IgD-negative memory B cell (primary cell): ENCODE measurements at regions not wholly inside any gene's neighbourhood (a gene's known extent, or its start where the extent isn't known, plus 50 kb on each side); places are given as distances from the start of the nearest gene placed in this dataset.

Experiments
- H3K27ac Mint-ChIP-seq, 3 donors: one replicate each; pipeline ENCODE4 v1.8.0; 2020 to 2022; ENCODE audit warnings: mild to moderate bottlenecking in 3 of 3, mixed read lengths in 3 of 3, moderate library complexity in 1 of 3
- H3K27me3 Mint-ChIP-seq: one replicate; pipeline ENCODE4 v1.8.0; 2021; ENCODE audit warnings: mixed read lengths
- H3K36me3 Mint-ChIP-seq: one replicate; pipeline ENCODE4 v1.8.0; 2020; ENCODE audit warnings: mild to moderate bottlenecking, mixed read lengths
- H3K4me1 Mint-ChIP-seq, 3 donors: one replicate each; pipeline ENCODE4 v1.8.0; 2020 to 2022; ENCODE audit warnings: mixed read lengths in 3 of 3, mild to moderate bottlenecking in 1 of 3
- H3K4me3 Mint-ChIP-seq, 4 donors: one replicate each; pipeline ENCODE4 v1.8.0; 2020 to 2022; ENCODE audit warnings: mild to moderate bottlenecking in 4 of 4, mixed read lengths in 4 of 4, moderate library complexity in 3 of 4
- H3K9me3 Mint-ChIP-seq, 3 donors: one replicate each; pipeline ENCODE4 v1.8.0; 2020 to 2021; ENCODE audit warnings: mixed read lengths in 3 of 3, mild to moderate bottlenecking in 1 of 3

DNA sequence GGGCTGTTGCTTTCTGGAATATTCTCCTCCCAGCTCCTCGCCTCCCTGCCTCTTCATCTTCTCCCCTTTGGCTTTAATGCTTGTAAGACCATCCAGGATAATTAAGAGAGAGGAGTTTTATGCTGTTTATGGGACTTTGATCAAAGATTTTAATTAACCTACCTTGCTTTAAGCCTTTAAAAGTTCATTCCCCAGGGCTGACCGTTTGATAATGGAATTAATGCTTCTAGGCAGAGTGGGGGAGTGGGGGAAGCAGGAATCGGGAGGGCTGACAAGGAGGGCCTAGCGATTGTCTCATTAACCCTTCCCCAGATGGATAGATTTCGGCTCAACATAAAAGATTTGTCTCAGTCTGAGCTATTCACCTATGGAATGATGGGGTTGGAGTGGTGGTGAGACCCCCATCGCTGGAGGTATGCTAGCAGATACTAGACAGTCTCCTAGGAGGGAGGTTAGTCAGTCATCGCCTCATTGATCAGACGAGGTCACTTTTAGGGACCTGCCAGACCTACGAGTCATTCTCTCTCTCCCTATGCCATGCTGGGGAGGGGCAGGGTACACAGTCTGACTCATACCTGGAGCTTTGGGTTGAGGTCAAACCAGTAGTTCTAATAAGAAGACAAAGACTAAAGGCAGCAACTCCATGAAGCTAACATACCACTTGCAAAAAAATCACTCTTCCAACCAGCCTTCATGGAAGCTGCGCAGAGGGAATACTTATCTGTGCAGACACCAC is 236.6 kb upstream of the NLRP1 start:
- Mint-ChIP-seq H3K36me3 (no peaks in the 10 kb centered on the region), H3K27me3 (peaks cover 16% of the 10 kb centered on the region), H3K9me3 (peaks cover 0 to 6% (median 3%) of the 10 kb centered on the region in 3 donors), H3K4me3 (no peak overlapping the region), H3K27ac (no peak overlapping the region), H3K4me1 (no peaks in the 10 kb centered on the region)

GRCh38 chr17:5821803-5822202 is 237.5 kb upstream of the NLRP1 start:
- peaks cover 20% of the 10 kb centered on the region for H3K27me3 Mint-ChIP-seq
- peaks cover under 1 to 7% (median 4%) of the 10 kb centered on the region in 3 donors for H3K9me3 Mint-ChIP-seq
- no peaks in the 10 kb centered on the region for H3K36me3 Mint-ChIP-seq
- H3K4me3 Mint-ChIP-seq, result no peak overlapping the region
- H3K27ac Mint-ChIP-seq, result no peak overlapping the region
- no peaks in the 10 kb centered on the region for H3K4me1 Mint-ChIP-seq

DNA sequence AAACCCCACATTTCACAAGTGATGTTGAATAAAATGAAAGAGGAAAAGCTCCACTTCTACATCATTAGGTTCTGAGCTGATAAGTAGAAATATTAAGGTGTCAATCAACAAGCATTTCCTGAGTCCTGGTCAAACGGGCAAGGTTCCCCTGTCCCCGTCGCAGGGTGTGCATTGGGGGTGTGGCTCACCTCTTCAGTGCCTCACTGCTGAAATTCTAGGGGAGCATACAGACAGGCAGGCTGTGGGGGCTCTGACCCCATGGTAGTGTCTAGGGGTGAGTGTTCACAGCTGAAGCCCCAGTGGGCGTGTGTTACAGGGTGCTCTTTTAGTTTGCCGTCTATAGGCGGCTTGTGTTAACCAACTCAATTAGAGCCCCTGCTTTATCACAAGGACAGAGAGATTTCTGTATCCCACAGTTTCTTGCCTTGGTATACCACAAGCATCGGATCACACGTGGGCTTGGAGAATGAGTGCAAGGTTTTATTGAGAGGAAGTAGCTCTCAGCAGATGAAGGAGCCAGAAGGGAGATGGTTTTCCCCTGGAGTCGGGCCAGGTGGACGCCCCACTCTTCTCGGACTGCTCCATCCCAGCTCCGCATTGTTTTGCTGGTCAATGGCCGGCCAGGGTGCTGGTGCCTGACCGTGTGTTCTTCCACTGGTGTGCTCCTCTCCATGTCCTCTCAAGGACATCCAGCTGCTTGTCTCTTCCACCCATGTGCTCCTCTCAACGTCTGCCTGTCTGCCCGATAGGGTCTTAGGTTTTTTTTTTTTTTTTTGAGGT is 238.2 kb upstream of the NLRP1 start:
- Mint-ChIP-seq H3K4me3 (no peak overlapping the region), H3K27ac (no peak overlapping the region), H3K36me3 (no peaks in the 10 kb centered on the region), H3K27me3 (peaks cover 22% of the 10 kb centered on the region), H3K4me1 (no peaks in the 10 kb centered on the region), H3K9me3 (peaks cover 2 to 11% (median 10%) of the 10 kb centered on the region in 3 donors)

DNA sequence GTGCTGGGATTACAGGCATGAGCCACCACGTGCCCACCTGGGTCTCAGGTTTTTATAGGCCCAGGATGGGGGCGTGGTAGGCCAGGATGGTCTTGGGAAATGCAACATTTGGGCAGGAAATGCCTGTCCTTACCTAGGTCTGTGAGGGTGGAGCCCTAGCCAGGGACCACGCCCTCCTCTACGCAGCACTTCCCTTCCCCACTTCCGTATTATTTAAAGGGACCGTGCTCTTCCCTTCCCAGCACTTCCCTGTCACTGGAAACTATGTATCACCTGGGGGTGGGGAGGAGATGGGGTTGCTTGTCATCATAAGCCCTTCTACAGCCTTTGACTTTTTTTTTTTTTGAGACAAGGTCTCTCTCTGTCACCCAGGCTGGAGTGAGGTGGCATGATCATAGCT is 238.9 kb upstream of the NLRP1 start:
- Mint-ChIP-seq H3K27me3 (peaks cover 19% of the 10 kb centered on the region), H3K4me3 (no peak overlapping the region), H3K36me3 (no peaks in the 10 kb centered on the region), H3K27ac (no peak overlapping the region), H3K9me3 (peaks cover 2 to 11% (median 11%) of the 10 kb centered on the region in 3 donors), H3K4me1 (no peaks in the 10 kb centered on the region)

DNA sequence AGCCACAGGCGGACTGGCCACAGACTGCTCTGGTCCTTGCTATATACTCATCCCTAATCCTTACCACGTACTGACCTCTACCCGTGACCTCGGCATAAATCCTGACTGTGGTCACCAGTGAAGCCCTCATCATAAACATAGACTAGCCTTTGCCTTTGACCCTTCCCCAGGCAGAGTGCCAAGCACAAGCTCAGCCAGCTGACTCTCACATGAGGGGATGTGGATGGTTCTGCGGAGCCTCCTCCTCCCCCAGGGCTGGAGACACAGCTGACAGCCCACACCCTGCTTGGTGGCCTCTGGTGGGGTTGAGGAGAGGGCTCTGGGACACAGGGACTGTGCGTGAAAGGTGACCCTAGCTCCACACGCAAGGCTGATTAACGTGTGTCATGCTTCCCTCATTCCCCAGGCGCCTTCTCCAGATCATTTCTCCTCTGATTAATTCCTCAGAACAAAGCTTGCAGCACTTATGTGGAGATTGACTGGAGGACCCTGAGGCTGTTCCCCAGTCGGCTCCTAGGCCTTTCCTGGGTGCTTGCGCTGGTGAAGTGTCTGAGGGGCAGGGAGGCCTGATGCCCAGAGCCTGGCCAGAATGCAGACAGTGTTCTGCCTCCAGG is 241.5 kb upstream of the NLRP1 start:
- H3K4me3 Mint-ChIP-seq, result no peak overlapping the region
- no peaks in the 10 kb centered on the region for H3K4me1 Mint-ChIP-seq
- H3K27ac Mint-ChIP-seq, result no peak overlapping the region
- H3K9me3 Mint-ChIP-seq, result peaks cover 2 to 12% (median 7%) of the 10 kb centered on the region in 3 donors
- H3K27me3 Mint-ChIP-seq, result peaks cover 24% of the 10 kb centered on the region
- H3K36me3 Mint-ChIP-seq, result peaks cover 2% of the 10 kb centered on the region

DNA sequence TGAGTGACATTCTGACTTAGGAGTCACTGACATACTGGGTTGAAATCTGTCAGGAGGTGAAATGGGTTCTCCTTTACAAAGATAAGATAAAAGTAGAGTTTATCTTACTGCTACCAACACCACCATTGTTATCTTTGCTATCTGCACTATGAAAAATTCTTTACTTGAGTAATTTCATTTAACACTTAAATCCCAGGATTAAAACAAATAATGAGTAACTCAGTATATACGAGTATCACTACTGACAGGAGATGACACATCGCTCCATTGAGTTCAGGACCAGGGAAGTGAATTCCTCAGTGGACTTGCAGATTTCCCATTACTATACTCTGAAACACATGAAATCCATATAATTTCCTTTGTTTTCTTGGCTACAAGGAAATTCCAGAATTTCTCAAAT is 242.1 kb upstream of the NLRP1 start:
- H3K36me3 Mint-ChIP-seq, result peaks cover 2% of the 10 kb centered on the region
- no peak overlapping the region for H3K27ac Mint-ChIP-seq
- no peak overlapping the region for H3K4me3 Mint-ChIP-seq
- peaks cover 22% of the 10 kb centered on the region for H3K27me3 Mint-ChIP-seq
- H3K9me3 Mint-ChIP-seq, result peaks cover 2 to 12% (median 7%) of the 10 kb centered on the region in 3 donors
- H3K4me1 Mint-ChIP-seq, result no peaks in the 10 kb centered on the region

DNA sequence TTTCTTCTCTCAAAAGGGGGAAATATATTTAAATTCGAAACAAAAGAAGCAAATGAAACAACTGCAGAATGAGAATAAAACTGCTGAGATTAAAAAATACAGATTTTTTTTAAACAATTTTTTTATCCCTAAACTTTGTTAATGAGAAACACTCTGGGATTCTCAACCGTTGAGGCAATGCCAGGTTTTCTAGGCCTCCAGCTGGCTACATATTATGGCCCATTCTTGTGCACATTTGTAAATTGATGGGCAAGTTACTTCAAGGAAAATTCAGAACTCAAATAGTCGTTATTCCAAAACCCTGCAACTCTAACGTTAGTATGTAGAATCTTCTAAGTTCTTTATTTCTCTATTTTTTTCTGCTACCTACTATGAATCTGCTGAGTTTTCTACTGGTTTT is 239.3 kb upstream of the WSCD1 start:
- Mint-ChIP-seq H3K27ac (no peak overlapping the region), H3K4me1 (peaks cover 4 to 16% (median 15%) of the 10 kb centered on the region in 3 donors), H3K36me3 (peaks cover 2% of the 10 kb centered on the region), H3K9me3 (peaks cover 2 to 8% (median 7%) of the 10 kb centered on the region in 3 donors), H3K27me3 (peaks cover 18% of the 10 kb centered on the region), H3K4me3 (no peak overlapping the region)

DNA sequence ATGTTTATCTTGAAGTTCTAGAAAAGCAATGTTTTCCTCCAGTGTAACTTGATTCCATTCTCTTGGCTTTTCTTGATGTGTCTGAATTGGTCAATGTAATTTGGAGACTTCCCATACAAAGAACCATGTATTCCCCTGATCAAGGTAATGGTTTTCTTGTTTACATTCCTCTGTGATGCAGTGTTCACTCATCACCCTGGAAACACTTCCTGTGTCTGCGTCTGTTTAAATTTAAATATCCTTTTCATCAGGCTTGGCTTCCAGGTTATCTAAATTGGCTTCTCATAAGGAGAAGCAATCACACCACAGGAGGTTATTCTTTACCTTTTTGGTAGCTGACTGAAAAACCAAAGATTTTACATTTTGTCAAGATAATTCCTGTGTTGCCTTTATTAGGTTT is 237.3 kb upstream of the WSCD1 start:
- no peak overlapping the region for H3K4me3 Mint-ChIP-seq
- peaks cover 0 to 4% (median 0%) of the 10 kb centered on the region in 3 donors for H3K9me3 Mint-ChIP-seq
- peaks cover 4 to 16% (median 15%) of the 10 kb centered on the region in 3 donors for H3K4me1 Mint-ChIP-seq
- H3K27ac Mint-ChIP-seq, result peak overlapping the region in 2 of 3 donors; percentile 7 to 29
- H3K36me3 Mint-ChIP-seq, result peaks cover 2% of the 10 kb centered on the region
- peaks cover 9% of the 10 kb centered on the region for H3K27me3 Mint-ChIP-seq

DNA sequence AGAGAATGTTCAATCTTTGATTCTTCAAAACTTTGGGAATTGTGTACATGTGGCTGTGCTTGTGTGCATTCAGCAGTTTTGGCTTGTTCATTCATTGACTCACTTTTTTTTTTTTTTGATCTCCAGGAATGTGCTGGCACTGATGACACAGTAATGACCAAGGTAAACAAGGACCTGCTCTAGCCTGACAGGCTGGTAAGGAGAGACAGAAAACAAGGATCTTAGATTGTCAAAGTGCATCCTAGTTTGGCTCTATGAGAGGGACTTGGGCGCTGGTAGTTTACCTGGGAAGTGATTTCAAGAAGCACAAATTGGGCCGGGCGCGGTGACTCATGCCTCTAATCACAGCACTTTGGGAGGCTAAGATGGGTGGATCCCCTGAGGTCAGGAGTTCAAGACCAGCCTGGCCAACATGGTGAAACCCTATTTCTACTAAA is 233.1 kb upstream of the WSCD1 start:
- Mint-ChIP-seq H3K4me3 (no peak overlapping the region), H3K27ac (peak overlapping the region in 1 of 3 donors; percentile 18), H3K4me1 (peaks cover 4 to 16% (median 16%) of the 10 kb centered on the region in 3 donors), H3K36me3 (no peaks in the 10 kb centered on the region), H3K9me3 (no peaks in the 10 kb centered on the region), H3K27me3 (peaks cover 3% of the 10 kb centered on the region)

DNA sequence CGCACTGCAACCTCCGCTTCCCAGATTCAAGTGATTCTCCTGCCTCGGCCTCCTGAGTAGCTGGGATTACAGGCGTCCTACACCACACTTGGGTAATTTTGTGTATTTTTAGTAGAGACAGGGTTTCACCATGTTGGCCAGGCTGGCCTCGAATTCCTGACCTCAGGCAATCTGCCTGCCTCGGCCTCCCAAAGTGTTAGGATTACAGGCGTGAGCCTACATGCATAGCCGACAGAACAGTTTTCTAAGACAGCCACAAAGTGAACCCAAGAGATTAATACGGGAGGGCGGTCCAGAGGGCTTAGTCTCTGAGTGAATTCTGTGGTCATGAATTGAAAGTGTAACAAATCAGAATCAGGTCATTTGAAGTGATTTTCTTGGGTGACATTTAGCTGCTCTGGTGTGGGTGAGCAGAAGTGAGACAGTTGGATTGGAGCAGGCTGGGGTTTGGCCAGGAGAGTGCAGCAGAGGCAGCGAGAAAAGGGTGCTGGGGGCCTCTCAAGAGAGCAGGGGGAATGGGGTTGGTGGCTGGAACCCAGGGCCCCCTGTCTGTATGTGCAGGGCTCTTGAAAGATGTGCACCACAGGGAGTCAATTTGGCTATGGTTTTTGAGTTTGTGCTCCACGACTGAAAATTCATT is 231.4 kb upstream of the WSCD1 start:
- no peaks in the 10 kb centered on the region for H3K27me3 Mint-ChIP-seq
- H3K4me1 Mint-ChIP-seq, result peaks cover 4 to 11% (median 11%) of the 10 kb centered on the region in 3 donors
- H3K36me3 Mint-ChIP-seq, result no peaks in the 10 kb centered on the region
- no peak overlapping the region for H3K27ac Mint-ChIP-seq
- H3K4me3 Mint-ChIP-seq, result no peak overlapping the region
- H3K9me3 Mint-ChIP-seq, result peaks cover 0 to 2% (median 0%) of the 10 kb centered on the region in 3 donors

GRCh38 chr17:5840811-5841446 is 229.2 kb upstream of the WSCD1 start:
- H3K36me3 Mint-ChIP-seq, result no peaks in the 10 kb centered on the region
- peak overlapping the region in 1 of 3 donors; percentile 59 for H3K27ac Mint-ChIP-seq
- peak overlapping the region in 1 of 4 donors; percentile 6 for H3K4me3 Mint-ChIP-seq
- H3K9me3 Mint-ChIP-seq, result peaks cover 0 to 2% (median 0%) of the 10 kb centered on the region in 3 donors
- H3K4me1 Mint-ChIP-seq, result peaks cover 0 to 2% (median 0%) of the 10 kb centered on the region in 3 donors
- no peaks in the 10 kb centered on the region for H3K27me3 Mint-ChIP-seq

DNA sequence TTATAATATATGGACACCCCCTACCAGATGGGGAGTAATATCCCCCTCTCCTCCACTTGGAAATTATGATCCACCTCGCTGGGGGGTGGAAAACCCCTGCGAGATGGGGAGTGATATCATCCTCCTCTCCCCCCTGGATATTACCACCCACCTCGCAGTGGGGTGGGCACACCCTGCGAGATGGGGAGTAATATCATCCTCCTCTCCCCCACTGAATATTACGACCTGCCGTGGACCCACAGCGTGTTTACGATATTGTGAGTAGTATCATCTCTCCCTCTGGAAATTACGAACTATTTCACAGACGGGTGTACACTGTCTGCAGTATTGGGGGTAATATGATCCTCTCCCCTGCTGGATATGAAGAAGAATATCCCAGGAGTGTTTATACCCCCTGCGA is 228.3 kb upstream of the WSCD1 start:
- Mint-ChIP-seq H3K4me1 (peaks cover 0 to 3% (median 0%) of the 10 kb centered on the region in 3 donors), H3K36me3 (no peaks in the 10 kb centered on the region), H3K27ac (no peak overlapping the region), H3K4me3 (no peak overlapping the region), H3K9me3 (peaks cover 0 to 2% (median 0%) of the 10 kb centered on the region in 3 donors), H3K27me3 (no peaks in the 10 kb centered on the region)

DNA sequence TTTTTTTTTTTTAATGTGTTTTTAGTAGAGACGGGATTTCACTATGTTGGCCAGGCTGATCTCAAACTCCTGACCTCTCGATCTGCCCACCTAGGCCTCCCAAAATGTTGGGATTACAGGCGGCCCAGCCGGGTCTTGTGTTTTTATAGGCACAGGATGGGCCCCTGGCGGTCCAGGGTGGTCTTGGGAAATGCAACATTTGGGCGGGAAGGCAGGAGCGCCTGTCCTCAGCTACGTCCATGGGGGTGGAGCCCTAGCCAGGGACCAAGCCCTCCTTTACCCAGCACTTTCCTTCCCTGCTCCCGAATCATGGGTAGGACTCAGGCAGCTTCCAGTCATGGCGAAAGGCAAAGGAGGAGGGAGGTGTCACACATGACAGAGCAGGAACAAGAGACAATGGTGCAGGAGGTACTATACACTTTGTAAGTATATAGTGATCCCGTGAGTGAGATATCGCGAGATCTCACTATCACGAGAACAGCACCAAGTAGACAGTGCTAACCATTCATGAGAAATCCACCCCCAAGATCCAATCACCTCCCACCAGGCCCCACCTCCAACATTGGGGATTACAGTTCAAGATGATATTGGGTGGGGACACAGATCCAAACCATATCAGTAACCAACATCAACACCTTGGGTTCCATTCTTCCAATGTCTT is 226.7 kb upstream of the WSCD1 start:
- Mint-ChIP-seq H3K4me3 (no peak overlapping the region), H3K27me3 (no peaks in the 10 kb centered on the region), H3K4me1 (peaks cover 0 to 3% (median 0%) of the 10 kb centered on the region in 3 donors), H3K27ac (no peak overlapping the region), H3K36me3 (no peaks in the 10 kb centered on the region), H3K9me3 (peaks cover 0 to 2% (median under 1%) of the 10 kb centered on the region in 3 donors)

DNA sequence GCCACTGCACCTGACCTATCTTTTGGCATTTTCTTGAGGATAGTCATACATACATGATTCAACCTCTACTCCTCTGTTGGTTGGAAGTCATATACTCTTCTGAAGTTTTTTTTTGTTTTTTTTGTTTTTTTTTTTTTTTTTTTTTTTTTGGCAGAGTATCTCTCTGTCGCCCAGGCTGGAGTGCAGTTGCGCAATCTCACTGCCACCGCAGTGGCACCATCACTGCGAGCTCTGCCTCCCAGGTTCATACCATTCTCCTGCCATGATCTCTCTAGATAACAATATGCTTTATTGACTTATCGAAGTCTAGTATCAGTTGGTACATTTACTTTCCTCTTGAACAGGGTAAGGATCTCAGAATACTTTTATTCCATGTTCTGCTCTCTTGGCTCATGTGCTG is 224.2 kb upstream of the WSCD1 start:
- Mint-ChIP-seq H3K27me3 (no peaks in the 10 kb centered on the region), H3K4me1 (peaks cover 0 to 2% (median 0%) of the 10 kb centered on the region in 3 donors), H3K4me3 (no peak overlapping the region), H3K27ac (no peak overlapping the region), H3K9me3 (peaks cover 0 to 2% (median 2%) of the 10 kb centered on the region in 3 donors), H3K36me3 (no peaks in the 10 kb centered on the region)
